Vagina (tissue), 2 donors: ENCODE measurements at regions not wholly inside any gene's neighbourhood (a gene's known extent, or its start where the extent isn't known, plus 50 kb on each side); places are given as distances from the start of the nearest gene placed in this dataset.

Experiments
- DNase-seq, 2 donors: peaks; one replicate each; pipeline ENCODE4 v3.0.0-alpha.2; 2017; ENCODE audit errors: extremely low spot score in 2 of 2
- H3K27ac ChIP-seq: fragments of 200-600 bp; sonication (generic); one replicate; pipeline ENCODE4 v1.5.1; 2019
- H3K27me3 ChIP-seq: fragments of 200-600 bp; sonication (generic); one replicate; pipeline ENCODE4 v1.5.1; 2019
- H3K36me3 ChIP-seq, 2 donors: fragments of 200-600 bp; sonication (generic); one replicate each; pipeline ENCODE4 v1.5.1; 2017 to 2019
- H3K4me1 ChIP-seq: fragments of 200-600 bp; sonication (generic); one replicate; pipeline ENCODE4 v1.5.1; 2019
- H3K4me3 ChIP-seq, 2 donors: fragments of 200-600 bp; sonication (generic); 1 replicate in 1 of 2; 2 replicates in 1 of 2; pipeline ENCODE4 v1.5.1; 2016 to 2019
- H3K9me3 ChIP-seq: fragments of 200-600 bp; sonication (generic); one replicate; pipeline ENCODE4 v1.5.1; 2019
- POLR2A ChIP-seq, 2 donors: fragments of 450-650 bp; IDR thresholded peaks; one replicate each; pipeline ENCODE4 v1.6.1; 2017; ENCODE audit warnings: antibody characterized with exemption in 2 of 2, mild to moderate bottlenecking in 2 of 2, moderate library complexity in 2 of 2
- POLR2AphosphoS5 ChIP-seq, 2 donors: sonication (generic); formaldehyde crosslinking; IDR thresholded peaks; one replicate each; pipeline ENCODE4 v1.9.0; 2017; ENCODE audit warnings: antibody characterized with exemption in 2 of 2, mild to moderate bottlenecking in 2 of 2, low read depth in 1 of 2; ENCODE audit not compliant: insufficient read depth in 1 of 2
- intact Hi-C: fragments of 100-400 bp; cut with DNase I; formaldehyde crosslinking; loops from one replicate; pipeline ENCODE4 v1.15.1; 2023
- TF ChIP-seq, protein P1 (sequence below), 3 experiments: fragments of 450-650 bp in 2 of 3; fragments of 200-600 bp in 1 of 3; sonication (generic) in 1 of 3; IDR thresholded peaks; one replicate each; pipeline ENCODE4 v1.5.1; 2017 to 2019; ENCODE audit warnings: antibody characterized with exemption in 3 of 3, mild to moderate bottlenecking in 2 of 3, moderate library complexity in 2 of 3

DNA sequence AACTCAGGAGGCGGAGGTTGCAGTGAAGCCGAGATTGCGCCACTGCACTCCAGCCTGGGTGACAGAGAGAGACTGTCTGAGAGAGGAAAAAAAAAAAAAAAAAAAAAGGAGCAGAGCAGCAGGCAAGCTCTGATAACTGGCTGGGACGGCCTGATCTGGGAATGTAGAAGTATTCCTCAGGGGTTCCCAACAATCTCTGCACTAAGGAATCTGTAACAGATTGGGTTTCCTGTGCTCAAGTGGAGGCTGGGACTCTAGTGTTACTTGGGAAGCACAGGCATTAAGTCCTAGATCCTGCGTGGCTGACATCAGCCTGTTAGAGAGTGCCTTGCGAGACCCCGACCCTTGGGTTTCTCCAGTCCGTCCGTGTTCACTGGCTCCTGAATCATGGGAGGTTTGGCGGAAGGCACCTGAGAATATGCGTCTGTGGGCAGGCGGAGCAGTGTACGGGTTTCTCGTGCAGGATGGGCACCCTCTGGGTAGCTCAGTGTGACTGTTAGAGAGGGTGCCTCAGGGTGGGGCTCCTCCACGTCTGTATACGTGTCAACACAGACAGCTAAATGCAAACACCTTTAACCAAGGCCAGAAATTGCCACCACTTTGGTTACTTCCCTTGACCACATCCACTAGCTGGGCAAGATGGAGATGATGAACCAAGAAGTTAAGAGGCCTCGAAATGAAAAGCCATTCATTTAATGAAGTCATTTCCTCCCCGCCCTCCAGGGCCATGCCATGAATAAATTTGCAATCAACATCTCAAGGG lies 174.9 kb upstream of the RPL38 start:
- intact Hi-C loops: no loop called here
- no peak for TF ChIP-seq POLR2AphosphoS5 (IDR thresholded peaks at IDR 0.05; ENCODE audit: insufficient read depth in 1 of 2, low read depth in 1 of 2)
- no peak for TF ChIP-seq POLR2A (IDR thresholded peaks at IDR 0.05)
- TF ChIP-seq, protein P1, sequence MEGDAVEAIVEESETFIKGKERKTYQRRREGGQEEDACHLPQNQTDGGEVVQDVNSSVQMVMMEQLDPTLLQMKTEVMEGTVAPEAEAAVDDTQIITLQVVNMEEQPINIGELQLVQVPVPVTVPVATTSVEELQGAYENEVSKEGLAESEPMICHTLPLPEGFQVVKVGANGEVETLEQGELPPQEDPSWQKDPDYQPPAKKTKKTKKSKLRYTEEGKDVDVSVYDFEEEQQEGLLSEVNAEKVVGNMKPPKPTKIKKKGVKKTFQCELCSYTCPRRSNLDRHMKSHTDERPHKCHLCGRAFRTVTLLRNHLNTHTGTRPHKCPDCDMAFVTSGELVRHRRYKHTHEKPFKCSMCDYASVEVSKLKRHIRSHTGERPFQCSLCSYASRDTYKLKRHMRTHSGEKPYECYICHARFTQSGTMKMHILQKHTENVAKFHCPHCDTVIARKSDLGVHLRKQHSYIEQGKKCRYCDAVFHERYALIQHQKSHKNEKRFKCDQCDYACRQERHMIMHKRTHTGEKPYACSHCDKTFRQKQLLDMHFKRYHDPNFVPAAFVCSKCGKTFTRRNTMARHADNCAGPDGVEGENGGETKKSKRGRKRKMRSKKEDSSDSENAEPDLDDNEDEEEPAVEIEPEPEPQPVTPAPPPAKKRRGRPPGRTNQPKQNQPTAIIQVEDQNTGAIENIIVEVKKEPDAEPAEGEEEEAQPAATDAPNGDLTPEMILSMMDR (IDR thresholded peaks at IDR 0.05): no peak
- Histone ChIP-seq H3K27me3 (no peaks in the 10 kb centered on the region), H3K9me3 (no peaks in the 10 kb centered on the region), H3K27ac (no peak overlapping the region), H3K4me1 (no peaks in the 10 kb centered on the region), H3K4me3 (no peak overlapping the region), H3K36me3 (no peaks in the 10 kb centered on the region)
- DNase-seq: no peak

DNA sequence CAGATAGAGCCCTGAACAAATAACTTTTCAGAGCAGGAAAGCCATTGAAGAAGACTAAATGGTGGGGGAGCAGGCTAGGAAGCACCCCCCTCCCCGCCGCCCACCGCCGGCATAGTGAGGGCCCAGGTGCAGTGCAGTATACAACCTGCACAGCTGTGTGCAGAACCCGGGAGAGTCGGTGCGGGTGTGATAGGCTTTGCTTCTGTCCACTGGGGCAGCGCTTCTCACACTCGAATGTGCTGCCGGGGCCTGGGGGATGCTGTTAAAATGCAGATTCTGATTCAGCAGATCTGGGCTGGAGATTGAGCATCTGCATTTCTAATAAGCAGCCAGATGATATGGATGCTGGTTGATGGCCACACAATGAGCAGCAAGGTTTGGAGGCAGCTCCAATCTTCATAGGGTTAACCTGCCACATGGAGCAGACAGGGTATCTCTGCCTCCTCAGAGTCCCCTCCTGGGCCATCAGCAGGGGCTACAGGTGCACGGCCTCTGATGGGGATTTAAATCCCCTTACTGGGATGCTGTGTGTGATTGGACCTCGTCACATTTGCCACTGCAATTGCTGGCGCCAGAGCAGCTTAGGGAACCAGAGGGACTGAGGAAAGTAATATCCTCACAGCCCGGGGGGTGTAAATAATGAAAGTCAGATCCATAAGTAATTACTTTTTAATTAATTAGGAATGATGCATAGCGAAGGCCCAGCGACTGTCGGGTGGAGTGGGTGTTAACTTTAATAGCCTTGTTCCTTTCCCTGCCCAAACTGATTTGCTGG lies 172.0 kb upstream of the RPL38 start:
- no peaks in the 10 kb centered on the region for H3K9me3 ChIP-seq
- no peaks in the 10 kb centered on the region for H3K36me3 ChIP-seq
- H3K27me3 ChIP-seq: no peaks in the 10 kb centered on the region
- TF ChIP-seq POLR2A (IDR thresholded peaks at IDR 0.05) (no peak), POLR2AphosphoS5 (IDR thresholded peaks at IDR 0.05; ENCODE audit: insufficient read depth in 1 of 2, low read depth in 1 of 2) (no peak)
- TF ChIP-seq, protein P1 (IDR thresholded peaks at IDR 0.05): no peak
- no peak for DNase-seq
- H3K27ac ChIP-seq: no peak overlapping the region
- H3K4me3 ChIP-seq: no peak overlapping the region
- H3K4me1 ChIP-seq: no peaks in the 10 kb centered on the region
- intact Hi-C loops: no loop called here

DNA sequence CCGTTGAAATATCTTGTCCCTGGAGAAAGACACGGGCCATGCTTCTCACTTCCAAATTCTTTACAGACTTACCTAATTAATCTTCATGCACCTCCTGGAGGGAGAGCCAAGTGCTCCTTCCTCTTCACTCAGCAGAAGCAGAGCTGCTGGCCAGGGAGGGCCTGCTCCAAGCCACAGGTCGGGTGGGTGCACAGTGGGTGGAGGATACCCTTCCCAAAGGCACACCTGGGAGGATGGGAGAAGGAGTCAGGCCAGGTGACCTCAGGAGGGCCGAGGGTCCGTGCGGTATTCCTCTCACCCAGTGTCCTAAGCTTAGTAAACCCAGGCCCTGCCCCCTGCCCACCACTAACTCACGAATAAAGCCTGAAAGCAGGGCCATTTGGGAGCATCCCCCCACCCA lies 171.3 kb upstream of the RPL38 start:
- Histone ChIP-seq H3K36me3 (no peaks in the 10 kb centered on the region), H3K4me3 (no peak overlapping the region), H3K9me3 (no peaks in the 10 kb centered on the region), H3K27me3 (no peaks in the 10 kb centered on the region), H3K4me1 (no peaks in the 10 kb centered on the region), H3K27ac (no peak overlapping the region)
- DNase-seq: no peak
- TF ChIP-seq POLR2A (IDR thresholded peaks at IDR 0.05) (no peak), POLR2AphosphoS5 (IDR thresholded peaks at IDR 0.05; ENCODE audit: insufficient read depth in 1 of 2, low read depth in 1 of 2) (no peak)
- TF ChIP-seq, protein P1 (IDR thresholded peaks at IDR 0.05): no peak
- intact Hi-C loops: no loop called here

DNA sequence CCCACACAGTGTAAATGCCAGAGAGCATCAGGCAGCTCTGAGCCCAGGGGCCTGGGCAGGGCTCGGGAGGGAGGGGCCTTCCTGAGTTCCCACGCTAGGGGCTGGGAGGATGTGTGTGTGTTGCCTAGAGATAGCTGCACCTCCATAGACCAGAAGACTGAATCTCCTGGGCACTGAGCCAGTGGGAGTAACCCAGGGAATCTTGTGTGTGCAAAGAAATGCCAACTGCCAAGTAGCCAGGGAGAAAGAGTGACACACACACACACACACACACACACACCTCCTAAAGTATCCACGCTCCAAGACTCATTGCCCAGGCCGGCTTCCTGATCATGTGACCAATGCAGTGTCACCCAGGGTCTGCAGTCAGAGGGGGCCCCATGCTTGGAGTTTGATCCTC lies 166.2 kb upstream of the RPL38 start:
- Histone ChIP-seq H3K4me3 (no peak overlapping the region), H3K27ac (no peak overlapping the region), H3K27me3 (no peaks in the 10 kb centered on the region), H3K4me1 (peaks cover 4% of the 10 kb centered on the region), H3K9me3 (no peaks in the 10 kb centered on the region), H3K36me3 (no peaks in the 10 kb centered on the region)
- no peak for TF ChIP-seq POLR2AphosphoS5 (IDR thresholded peaks at IDR 0.05; ENCODE audit: insufficient read depth in 1 of 2, low read depth in 1 of 2)
- TF ChIP-seq, protein P1 (IDR thresholded peaks at IDR 0.05): no peak
- TF ChIP-seq POLR2A (IDR thresholded peaks at IDR 0.05): no peak
- no peak for DNase-seq
- intact Hi-C loops: no loop called here

DNA sequence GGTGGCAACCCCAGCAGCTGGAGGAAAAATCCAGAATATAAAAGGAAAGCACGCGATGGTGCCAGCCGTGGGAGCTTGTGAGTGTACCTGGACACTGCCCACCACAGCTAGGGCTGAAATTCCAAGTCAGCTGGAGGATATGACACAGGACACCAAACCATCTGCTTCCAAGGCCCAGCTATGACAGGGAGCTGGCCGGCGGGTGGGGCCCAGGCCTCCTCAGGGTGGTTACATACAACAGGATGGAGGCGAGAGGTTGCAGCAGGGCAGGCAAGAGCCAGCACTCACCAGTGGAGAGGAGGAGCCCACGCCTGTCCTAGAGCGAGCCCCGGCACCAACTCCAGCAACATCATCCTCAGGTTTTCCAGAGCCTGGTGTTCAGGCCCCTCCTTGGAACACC lies 163.2 kb upstream of the RPL38 start:
- Histone ChIP-seq H3K9me3 (no peaks in the 10 kb centered on the region), H3K4me3 (no peak overlapping the region), H3K4me1 (peaks cover 14% of the 10 kb centered on the region), H3K27ac (no peak overlapping the region), H3K27me3 (no peaks in the 10 kb centered on the region), H3K36me3 (no peaks in the 10 kb centered on the region)
- intact Hi-C loops: no loop called here
- DNase-seq: no peak
- TF ChIP-seq POLR2AphosphoS5 (IDR thresholded peaks at IDR 0.05; ENCODE audit: insufficient read depth in 1 of 2, low read depth in 1 of 2) (no peak), POLR2A (IDR thresholded peaks at IDR 0.05) (no peak)
- TF ChIP-seq, protein P1 (IDR thresholded peaks at IDR 0.05): no peak
